Fibroblast of mammary gland (primary cell): ENCODE measurements at regions not wholly inside any gene's neighbourhood (a gene's known extent, or its start where the extent isn't known, plus 50 kb on each side); places are given as distances from the start of the nearest gene placed in this dataset.

Source experiments
- DNase-seq: peaks from one replicate; pipeline ENCODE4 v3.0.0-alpha.2; 2010; ENCODE audit warnings: low read depth
- H3K4me3 ChIP-seq: 2 replicates; pipeline ENCODE4 v1.5.1; 2011; ENCODE audit warnings: low read depth, mild to moderate bottlenecking, low read length, moderate library complexity; ENCODE audit not compliant: control insufficient read depth
- TF ChIP-seq, protein P1 (sequence below): conservative IDR thresholded peaks from 2 replicates; pipeline ENCODE4 v1.5.1; 2011; ENCODE audit warnings: low read depth, low read length, inconsistent platforms; ENCODE audit not compliant: control insufficient read depth, insufficient read depth

DNA sequence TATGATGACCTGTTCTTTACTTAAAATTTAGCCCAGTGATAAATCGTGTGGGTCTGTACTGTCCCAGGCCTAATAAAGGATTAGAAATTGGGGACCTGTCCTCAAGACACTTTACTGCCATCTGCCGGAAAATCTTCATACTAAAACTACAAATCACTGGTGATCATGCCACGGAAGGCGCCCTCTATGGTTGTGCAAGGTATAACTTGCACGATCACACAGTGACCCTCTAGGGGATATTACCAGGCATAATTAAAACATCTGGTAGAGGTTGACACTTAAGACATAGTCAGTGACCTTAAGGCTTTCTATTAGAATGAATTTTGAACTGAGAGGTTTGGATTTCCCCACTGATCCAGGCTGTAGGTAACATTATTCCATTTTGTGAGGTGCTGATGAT lies 172.6 kb downstream of the BMP2 start:
- no peak overlapping the region for H3K4me3 ChIP-seq
- DNase-seq: no peak
- TF ChIP-seq, protein P1, sequence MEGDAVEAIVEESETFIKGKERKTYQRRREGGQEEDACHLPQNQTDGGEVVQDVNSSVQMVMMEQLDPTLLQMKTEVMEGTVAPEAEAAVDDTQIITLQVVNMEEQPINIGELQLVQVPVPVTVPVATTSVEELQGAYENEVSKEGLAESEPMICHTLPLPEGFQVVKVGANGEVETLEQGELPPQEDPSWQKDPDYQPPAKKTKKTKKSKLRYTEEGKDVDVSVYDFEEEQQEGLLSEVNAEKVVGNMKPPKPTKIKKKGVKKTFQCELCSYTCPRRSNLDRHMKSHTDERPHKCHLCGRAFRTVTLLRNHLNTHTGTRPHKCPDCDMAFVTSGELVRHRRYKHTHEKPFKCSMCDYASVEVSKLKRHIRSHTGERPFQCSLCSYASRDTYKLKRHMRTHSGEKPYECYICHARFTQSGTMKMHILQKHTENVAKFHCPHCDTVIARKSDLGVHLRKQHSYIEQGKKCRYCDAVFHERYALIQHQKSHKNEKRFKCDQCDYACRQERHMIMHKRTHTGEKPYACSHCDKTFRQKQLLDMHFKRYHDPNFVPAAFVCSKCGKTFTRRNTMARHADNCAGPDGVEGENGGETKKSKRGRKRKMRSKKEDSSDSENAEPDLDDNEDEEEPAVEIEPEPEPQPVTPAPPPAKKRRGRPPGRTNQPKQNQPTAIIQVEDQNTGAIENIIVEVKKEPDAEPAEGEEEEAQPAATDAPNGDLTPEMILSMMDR: peak; percentile 18

DNA sequence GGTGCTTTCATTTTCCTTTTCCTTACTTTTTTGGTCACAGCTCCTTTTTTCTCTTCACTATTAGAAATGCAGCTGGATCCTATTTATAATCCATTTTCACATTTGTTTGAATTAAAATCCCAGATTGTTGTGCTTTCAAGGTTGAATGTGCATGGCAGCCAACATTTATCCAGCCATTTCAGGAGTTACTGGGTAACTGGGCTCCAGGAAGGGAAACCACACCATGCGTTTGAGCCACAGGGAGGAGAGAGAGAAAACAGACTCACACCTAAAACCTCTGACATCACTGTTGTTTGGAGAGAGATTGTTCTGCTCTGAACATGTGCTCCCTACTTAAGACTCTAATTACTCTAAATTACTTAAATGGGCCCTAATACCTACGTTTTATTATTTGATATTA lies 173.4 kb downstream of the BMP2 start:
- TF ChIP-seq, protein P1: no peak
- no peak overlapping the region for H3K4me3 ChIP-seq
- no peak for DNase-seq

DNA sequence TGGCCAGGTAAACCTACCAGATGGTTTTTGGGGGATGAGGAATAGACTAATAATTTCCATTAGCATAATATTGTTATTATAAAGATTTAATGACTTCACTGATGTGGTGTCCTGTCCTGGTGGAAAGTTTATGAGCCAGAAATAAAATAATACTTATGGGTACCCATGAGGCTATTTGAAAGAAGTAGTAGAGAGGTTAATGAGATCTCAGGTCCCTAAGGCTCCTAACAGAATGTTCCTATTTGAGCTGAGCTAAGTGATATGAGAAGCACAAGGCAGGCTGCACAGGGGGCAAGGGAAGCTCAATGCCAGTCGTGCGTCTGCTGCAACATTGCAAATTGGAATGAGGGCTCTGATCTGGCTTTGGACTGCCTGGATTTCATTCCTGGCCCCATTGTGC lies 174.1 kb downstream of the BMP2 start:
- no peak for DNase-seq
- no peak overlapping the region for H3K4me3 ChIP-seq
- TF ChIP-seq, protein P1: no peak

DNA sequence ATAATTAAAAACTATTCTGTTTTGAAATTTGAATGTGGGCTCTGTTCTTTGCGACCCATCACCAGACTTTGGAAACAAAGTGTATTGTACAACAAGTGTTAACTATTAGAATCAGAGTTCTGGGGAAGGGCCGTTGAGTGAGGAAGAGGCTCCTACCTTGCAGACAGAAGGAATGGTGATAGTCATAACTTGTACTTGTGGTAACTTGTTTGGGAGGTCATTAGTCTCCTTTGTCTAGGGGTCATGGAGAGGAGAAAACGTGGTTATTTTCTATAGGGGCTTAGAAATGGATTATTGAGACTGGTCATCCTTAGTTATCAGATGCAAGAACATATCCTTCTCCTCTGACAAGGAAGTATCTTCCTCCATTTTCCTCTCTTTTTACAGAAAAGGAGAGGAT lies 174.8 kb downstream of the BMP2 start:
- TF ChIP-seq, protein P1: no peak
- DNase-seq: no peak
- no peak overlapping the region for H3K4me3 ChIP-seq

DNA sequence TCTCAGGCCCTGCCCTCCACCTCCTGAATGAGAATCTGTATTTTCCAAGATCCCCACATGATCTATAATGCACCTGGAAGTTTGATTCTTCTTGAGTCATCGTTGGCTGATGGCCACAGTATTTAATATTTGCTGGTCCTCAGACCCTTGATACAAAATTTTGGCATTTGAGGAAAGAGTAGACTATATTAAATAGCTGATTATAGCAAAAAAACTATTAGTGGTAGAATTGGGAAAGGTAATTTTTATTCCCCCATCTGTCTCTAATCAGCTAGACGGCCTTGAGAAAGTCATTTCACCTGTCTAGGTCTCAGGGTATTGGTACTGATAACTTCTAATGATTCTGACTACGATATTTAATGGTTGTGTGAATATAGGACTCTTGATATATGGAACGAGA lies 176.8 kb downstream of the BMP2 start:
- TF ChIP-seq, protein P1: no peak
- no peak overlapping the region for H3K4me3 ChIP-seq
- no peak for DNase-seq

DNA sequence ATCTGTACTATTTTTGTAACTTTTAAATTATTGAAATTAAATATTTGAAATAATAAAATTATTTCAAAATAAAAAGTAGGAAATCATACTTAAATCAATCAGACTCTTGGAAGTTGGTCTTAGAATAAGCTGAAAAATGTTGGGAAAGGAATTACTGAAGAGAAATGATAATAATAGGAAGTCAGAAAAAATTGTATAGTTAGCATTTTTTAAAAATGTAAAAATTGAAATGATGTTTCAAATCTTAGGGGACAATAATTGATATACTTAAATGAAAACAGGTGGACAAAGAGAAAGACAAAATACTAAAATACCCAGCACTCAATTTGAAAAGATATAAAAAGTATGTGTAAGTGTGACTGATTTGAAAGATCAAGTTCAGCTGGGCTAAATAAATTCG lies 186.1 kb downstream of the BMP2 start:
- no peak overlapping the region for H3K4me3 ChIP-seq
- TF ChIP-seq, protein P1: no peak
- no peak for DNase-seq

DNA sequence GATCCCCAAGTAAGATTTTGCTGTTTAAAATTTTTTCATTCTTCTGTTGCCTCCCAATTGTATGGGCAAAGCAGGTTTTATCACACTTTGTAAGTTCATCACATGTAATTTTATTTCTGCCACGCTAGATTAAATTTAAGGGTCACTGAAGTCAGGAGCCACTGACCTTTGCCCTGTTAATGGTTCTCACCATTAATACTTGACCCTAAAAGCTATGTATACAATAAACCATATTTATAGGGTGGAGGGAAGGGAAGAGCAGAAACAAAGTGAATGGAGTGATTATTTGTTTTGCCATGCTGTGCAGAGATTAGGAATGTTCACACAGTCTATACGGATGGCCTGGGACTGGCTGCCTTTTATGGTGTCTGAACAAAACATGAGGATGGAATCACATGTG lies 186.7 kb downstream of the BMP2 start:
- H3K4me3 ChIP-seq: no peak overlapping the region
- DNase-seq: no peak
- TF ChIP-seq, protein P1: no peak
